Fibroblast of lung (primary cell): ENCODE measurements at regions not wholly inside any gene's neighbourhood (a gene's known extent, or its start where the extent isn't known, plus 50 kb on each side); places are given as distances from the start of the nearest gene placed in this dataset.
"Not testable (repeated sequence)": the region's sequence is repeated elsewhere in the genome, so short reads cannot be mapped to it uniquely, and the experiment has no call there.

Experiments
- DNase-seq, 2 donors: peaks; one replicate each; pipeline versions ENCODE4 v3.0.0 to v3.0.0-alpha.2; 2010; ENCODE audit warnings: low read depth in 2 of 2
- H2AFZ ChIP-seq: 2 replicates; pipeline ENCODE4 v1.5.1; 2012; ENCODE audit warnings: low read length, control low read depth, inconsistent platforms
- H3K27ac ChIP-seq: 2 replicates; pipeline ENCODE4 v1.5.1; 2011; ENCODE audit warnings: low read length, control low read depth; ENCODE audit not compliant: insufficient read depth
- H3K27me3 ChIP-seq: 2 replicates; pipeline ENCODE4 v1.5.1; 2011; ENCODE audit warnings: mild to moderate bottlenecking, low read length; ENCODE audit not compliant: control insufficient read depth, insufficient read depth
- H3K36me3 ChIP-seq: 2 replicates; pipeline ENCODE4 v1.5.1; 2011; ENCODE audit warnings: low read length; ENCODE audit not compliant: control insufficient read depth, insufficient read depth
- H3K4me1 ChIP-seq: 2 replicates; pipeline ENCODE4 v1.5.1; 2011; ENCODE audit warnings: low read length; ENCODE audit not compliant: control insufficient read depth, insufficient read depth; ENCODE audit errors: extremely low read depth
- H3K4me2 ChIP-seq: 2 replicates; pipeline ENCODE4 v1.5.1; 2011; ENCODE audit warnings: low read length, control low read depth; ENCODE audit not compliant: insufficient read depth; ENCODE audit errors: extremely low read depth
- H3K4me3 ChIP-seq, 4 experiments: fragments of 200-600 bp in 1 of 4; sonication (generic) in 1 of 4; replicated peaks in 1 of 4; 2 replicates each; pipeline ENCODE4 v1.5.1; 2011 to 2016; ENCODE audit warnings: low read length in 4 of 4, low read depth in 3 of 4, mild to moderate bottlenecking in 3 of 4, control low read depth in 2 of 4, inconsistent platforms in 1 of 4, mixed read lengths in 1 of 4; ENCODE audit not compliant: insufficient read depth in 1 of 4; ENCODE audit errors: control extremely low read depth in 1 of 4
- H3K79me2 ChIP-seq: 2 replicates; pipeline ENCODE4 v1.5.1; 2012; ENCODE audit warnings: mild to moderate bottlenecking, low read length, inconsistent platforms; ENCODE audit not compliant: control insufficient read depth, insufficient read depth
- H3K9ac ChIP-seq: 2 replicates; pipeline ENCODE4 v1.5.1; 2011; ENCODE audit warnings: mild to moderate bottlenecking, low read length, control low read depth; ENCODE audit not compliant: insufficient read depth
- H3K9me3 ChIP-seq: 2 replicates; pipeline ENCODE4 v1.5.1; 2012; ENCODE audit warnings: low read depth, low read length; ENCODE audit not compliant: control insufficient read depth, insufficient read depth
- H4K20me1 ChIP-seq: 2 replicates; pipeline ENCODE4 v1.5.1; 2011; ENCODE audit warnings: low read length; ENCODE audit not compliant: control insufficient read depth, insufficient read depth; ENCODE audit errors: extremely low read depth
- CTCF ChIP-seq, 2 donors: IDR thresholded peaks in 1 of 2; conservative IDR thresholded peaks in 1 of 2; 1 replicate in 1 of 2; 2 replicates in 1 of 2; pipeline ENCODE4 v1.5.1; 2011 to 2012; ENCODE audit warnings: low read length in 2 of 2, control low read depth in 1 of 2, inconsistent platforms in 1 of 2, low read depth in 1 of 2, mild to moderate bottlenecking in 1 of 2
- EZH2 ChIP-seq: IDR thresholded peaks from 2 replicates; pipeline ENCODE4 v1.5.1; 2012; ENCODE audit warnings: low read length, control low read depth, mild to moderate bottlenecking; ENCODE audit errors: missing control alignments

GRCh38 chr3:193927413-193928206 lies 208.3 kb upstream of the HES1 start:
- H3K27me3 ChIP-seq, H3K79me2 ChIP-seq, H3K36me3 ChIP-seq, H3K9ac ChIP-seq, H3K27ac ChIP-seq, H3K4me1 ChIP-seq, H3K9me3 ChIP-seq, H3K4me2 ChIP-seq, H4K20me1 ChIP-seq, H2AFZ ChIP-seq, DNase-seq, H3K4me3 ChIP-seq: not testable (repeated sequence)

- TF ChIP-seq CTCF (conservative IDR thresholded peaks at IDR 0.05 in 1 of 2, IDR thresholded peaks at IDR 0.05 in 1 of 2; ENCODE audit: low read depth in 1 of 2, low read length in 2 of 2), result no peak
- TF ChIP-seq EZH2, result no peak
Observed at GRCh38 chr3:193928354-193929209, 207.4 kb upstream of the HES1 start.

GRCh38 chr3:193929373-193929772 lies 206.6 kb upstream of the HES1 start:
- Histone ChIP-seq H3K27me3 (peaks cover 7% of the 10 kb centered on the region), H3K36me3 (no peaks in the 10 kb centered on the region), H3K4me2 (no peak overlapping the region), H3K79me2 (no peaks in the 10 kb centered on the region), H2AFZ (no peak overlapping the region), H3K4me1 (no peaks in the 10 kb centered on the region), H3K27ac (no peak overlapping the region), H3K9me3 (no peaks in the 10 kb centered on the region), H3K4me3 (no peak overlapping the region), H4K20me1 (no peaks in the 10 kb centered on the region), H3K9ac (no peak overlapping the region)
- DNase-seq, result no peak
- TF ChIP-seq EZH2, result no peak
- TF ChIP-seq CTCF (conservative IDR thresholded peaks at IDR 0.05 in 1 of 2, IDR thresholded peaks at IDR 0.05 in 1 of 2; ENCODE audit: low read depth in 1 of 2, low read length in 2 of 2), result no peak

More at GRCh38 chr3:193928354-193929209, 207.4 kb upstream of the HES1 start:
- H3K4me1 ChIP-seq, result no peaks in the 10 kb centered on the region
- DNase-seq, result peak in 1 of 2 donors; percentile 53
- no peaks in the 10 kb centered on the region for H3K9me3 ChIP-seq
- H3K36me3 ChIP-seq, result no peaks in the 10 kb centered on the region
- no peak overlapping the region for H3K4me3 ChIP-seq
- H3K27ac ChIP-seq, result no peak overlapping the region
- peaks cover 7% of the 10 kb centered on the region for H3K27me3 ChIP-seq
- H2AFZ ChIP-seq, result no peak overlapping the region
- H4K20me1 ChIP-seq, result no peaks in the 10 kb centered on the region
- no peaks in the 10 kb centered on the region for H3K79me2 ChIP-seq
- H3K4me2 ChIP-seq, result no peak overlapping the region
- H3K9ac ChIP-seq, result no peak overlapping the region
